A172 (cell line): ENCODE measurements at regions not wholly inside any gene's neighbourhood (a gene's known extent, or its start where the extent isn't known, plus 50 kb on each side); places are given as distances from the start of the nearest gene placed in this dataset.

Experiments
- DNase-seq: peaks from one replicate; pipeline ENCODE4 v3.0.0-alpha.2; 2015; ENCODE audit warnings: low spot score

DNA sequence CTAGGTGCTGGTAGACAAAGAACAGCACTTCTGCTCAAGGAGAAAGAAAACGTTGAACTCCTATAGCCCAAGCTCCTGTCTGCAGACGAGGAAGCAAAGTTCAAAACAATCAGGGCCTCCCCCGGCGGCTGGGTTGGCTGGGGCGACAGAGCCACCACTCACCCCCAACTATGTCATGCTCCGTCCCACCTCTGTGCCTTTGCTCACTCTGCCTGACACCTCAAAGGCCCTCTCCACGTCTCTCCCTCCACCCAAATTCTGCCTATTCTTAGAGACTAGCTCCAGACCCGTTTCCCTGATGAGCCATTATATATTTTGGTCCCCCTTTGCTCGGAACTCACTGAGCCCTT, 304.3 kb downstream of the TLE3 start:
- DNase-seq: no peak

DNA sequence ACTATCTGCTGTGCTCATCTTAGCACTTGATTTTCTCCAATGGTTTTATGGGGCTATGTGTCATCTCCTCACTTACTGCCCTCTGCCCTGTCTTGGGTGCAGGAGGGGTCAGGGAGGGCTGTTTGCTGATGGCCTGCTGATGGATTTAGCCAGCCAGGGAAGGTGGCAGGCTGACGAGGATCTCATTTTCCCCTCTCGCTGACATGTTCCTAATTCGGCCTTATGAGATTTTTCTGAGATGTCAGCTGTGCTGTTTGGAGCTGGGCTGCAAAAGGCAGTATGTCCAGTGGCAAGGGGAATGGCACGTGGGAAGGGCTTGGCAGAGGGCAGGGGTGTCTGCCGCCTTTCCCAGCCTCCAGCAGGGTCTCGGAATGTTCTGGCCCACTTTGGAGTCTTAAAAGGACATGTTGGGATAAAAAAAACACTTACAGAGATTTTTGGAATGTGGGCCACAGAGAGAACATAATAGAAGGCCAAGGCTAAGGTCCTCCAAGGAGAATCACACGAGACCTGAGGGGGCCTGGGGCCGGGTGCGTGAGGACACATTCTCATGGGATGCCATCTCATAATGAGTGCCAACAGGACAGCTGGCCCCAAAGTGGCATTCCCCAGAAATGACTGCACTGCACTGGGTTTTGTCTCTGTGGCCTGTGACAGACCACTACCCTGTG, 303.8 kb downstream of the TLE3 start:
- no peak for DNase-seq

DNA sequence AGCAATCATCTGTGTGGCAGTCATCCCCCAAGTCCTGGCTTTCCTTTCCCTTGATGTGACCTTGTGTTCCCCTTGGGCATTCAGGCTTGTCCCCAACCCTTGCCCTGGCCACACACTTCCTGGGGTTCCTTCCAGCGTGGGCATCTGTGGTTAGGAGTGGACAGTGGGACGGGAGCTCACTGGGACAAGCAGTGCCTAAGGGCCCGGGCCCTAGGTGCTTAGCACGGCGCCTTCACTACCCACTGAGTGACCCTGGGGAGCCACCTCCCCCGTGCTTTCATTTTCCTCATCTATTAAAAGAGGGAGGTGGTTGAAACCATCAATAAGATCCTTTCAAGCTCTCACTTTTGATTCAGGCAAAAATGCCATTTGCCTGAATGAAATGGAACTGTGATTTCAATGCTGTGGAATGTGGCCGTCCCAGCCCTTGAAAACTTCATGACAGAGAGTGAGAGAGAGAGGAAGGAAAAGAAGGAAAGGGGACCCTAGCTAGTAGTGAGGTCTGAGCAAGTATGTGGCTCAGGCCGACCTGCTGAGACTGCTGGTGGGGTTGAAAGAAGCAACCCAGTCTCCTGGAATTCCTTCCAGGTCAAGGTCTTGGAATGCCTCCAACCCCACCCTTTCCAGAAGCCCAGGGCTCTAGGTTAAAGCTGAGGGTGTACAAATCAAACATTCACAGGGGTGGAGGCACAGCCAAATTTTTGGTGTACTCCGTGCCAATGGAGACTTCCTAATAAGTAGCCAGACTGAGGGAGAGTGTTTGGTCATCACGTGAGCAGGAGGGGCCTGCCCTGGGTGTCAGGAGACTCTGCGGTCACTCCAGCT, 302.9 kb downstream of the TLE3 start:
- DNase-seq: peak; percentile 18

DNA sequence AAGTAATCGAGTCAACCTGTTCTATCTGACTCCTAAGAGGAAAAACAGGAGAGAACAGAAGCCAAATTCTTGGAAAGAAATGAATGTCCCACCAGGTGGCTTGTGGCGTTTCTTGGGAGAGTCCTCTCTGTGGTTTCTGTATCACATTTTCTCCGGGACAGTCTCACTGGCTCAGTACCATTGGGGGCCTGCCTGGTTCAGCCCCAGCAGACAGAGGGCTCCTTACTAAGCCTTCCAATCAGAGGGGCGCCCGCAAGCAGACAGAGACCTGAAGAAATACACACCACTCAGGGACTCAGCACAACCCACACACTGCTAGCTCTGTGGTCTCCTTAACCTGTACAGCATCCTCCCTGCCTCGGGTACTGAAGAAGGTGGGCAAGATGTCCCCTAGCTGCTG, 302.1 kb downstream of the TLE3 start:
- no peak for DNase-seq

DNA sequence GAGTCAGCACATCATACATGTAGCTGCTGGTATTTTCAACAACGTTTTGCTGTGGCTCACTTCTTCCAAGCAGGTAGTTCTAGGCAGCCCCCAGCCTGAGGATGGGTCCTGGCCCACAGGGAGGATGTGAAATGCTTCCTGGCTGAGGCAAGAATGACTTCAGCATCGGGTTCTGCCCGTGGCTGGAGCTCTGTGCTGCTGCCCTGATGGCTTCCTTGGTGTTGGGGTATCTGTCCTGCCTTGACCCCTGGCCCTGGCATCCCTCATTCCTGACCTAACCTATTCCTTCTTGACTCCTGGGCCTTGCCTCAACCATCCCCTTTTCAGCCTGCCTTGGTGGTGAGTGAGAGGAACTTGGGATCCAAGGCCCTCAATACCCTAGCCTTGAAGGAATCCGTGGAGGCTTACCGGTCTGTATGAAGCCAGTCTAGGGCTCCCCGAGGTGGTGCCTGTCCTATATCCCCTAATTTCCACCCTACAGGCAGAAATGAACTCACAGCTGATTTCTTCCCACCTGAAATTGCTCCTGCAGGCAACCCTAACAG, 300.6 kb downstream of the TLE3 start:
- no peak for DNase-seq

DNA sequence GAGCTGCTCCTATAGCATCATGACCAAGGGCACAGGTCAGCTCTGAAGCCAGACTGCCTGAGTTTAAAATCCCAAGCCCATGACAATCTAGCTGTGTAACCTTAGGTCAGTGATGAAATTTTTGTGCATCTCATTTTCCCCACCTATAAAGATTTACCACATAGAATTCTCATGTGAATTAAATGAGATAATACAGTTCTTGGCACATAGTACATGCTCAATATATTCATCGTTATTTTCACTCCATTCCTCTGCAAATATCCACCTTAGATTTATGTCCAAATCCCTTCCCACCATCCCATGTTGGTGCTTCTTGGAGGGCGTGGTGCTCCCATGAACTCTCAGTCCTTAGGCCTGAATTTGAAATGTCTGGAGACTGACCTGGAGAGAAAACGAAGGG, 300.1 kb downstream of the TLE3 start:
- no peak for DNase-seq

DNA sequence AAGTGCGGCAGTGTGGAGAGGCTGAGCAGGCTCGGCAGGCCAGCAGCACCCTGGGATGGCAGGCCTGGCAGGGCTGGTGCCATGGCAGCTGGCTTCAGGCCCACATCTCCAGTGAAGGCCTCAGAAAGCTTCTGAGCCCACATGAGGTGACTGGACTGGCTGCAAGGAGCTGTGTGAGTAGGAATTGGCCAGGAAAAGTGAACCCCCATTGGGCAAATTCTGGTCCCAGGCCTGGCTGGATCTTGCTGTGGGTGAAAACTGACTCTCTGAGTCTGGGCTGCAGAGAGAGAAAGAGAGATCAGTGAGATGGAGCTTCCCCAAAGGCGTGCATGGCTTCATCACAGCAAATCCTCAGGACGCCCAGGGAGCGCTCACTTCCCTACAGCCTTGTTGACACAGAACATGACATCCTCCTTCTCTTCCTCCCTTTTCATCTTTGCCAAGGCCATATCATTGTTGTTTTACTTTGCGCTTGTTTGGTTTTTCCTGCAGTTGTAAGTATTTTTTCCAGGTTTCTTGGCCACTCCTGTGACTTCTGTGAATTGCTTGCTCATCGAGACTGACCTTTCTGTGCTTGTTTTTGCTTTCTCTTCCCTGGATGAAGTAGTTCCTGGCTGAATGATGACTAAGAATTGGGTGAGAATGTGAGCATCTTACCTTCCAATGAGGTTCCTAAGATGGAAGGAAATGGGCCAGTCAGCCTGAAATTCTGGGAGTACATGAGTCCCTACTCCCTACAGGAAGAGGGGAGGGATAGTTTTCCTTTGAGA, 299.1 kb downstream of the TLE3 start:
- no peak for DNase-seq

DNA sequence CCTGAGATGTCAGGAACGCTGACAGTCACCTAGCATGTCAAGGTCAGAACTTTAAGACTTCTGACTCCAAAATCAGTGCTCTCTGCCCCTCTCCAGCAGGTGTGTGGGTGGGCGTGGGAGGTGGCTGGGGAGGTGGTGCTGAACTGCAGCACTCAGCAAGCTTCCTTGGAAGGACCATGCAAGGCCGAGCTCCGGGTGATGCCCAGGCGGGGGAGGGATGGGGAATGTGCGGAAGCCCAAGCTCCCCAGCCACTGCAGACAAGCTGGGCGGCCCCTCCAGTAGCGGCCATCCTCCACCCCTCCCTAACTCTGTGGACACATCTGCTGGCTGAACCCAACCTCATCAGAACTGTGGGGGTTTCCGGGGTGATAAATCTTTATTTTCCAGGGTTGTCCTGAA, 296.6 kb downstream of the TLE3 start:
- DNase-seq: no peak

DNA sequence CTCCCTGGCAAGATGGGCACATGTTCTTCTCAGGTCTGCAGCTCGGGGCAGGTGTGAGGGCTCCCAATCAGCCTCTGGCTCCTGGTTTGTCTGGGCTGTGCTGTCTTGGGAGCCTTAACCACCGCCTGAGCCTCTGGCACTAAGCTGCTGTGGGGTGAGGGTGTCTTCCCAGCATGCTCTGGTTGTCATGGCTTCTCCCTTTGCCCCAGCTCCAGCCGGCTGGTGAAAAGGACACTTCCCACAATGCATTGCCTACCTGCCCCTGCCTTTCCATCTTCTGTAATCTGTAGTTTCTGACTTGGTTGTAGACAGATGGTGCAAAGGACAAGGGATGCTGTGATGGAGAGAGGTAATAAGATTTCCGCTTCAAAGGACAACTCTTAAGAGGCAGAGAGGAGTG, 295.3 kb downstream of the TLE3 start:
- no peak for DNase-seq

DNA sequence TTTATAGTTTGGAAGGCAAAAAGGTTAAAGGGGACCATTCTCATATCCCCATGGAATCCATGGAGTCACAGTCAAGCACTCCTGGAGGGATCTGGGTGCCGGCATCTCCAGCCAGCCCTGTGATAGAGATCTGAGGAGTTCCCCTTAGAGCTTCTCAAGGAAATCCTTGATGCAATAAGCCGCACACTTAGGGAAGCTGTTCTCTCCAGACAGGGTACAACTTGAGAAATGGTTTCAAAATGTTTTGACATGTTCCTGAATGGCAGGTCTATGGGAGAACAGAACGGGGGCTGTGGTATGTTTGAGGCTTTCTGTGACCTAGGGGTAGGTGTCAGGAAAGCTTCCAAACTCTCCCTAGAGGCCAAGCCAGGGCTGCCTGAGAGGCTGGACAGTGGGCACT, 292.9 kb downstream of the TLE3 start:
- DNase-seq: no peak

DNA sequence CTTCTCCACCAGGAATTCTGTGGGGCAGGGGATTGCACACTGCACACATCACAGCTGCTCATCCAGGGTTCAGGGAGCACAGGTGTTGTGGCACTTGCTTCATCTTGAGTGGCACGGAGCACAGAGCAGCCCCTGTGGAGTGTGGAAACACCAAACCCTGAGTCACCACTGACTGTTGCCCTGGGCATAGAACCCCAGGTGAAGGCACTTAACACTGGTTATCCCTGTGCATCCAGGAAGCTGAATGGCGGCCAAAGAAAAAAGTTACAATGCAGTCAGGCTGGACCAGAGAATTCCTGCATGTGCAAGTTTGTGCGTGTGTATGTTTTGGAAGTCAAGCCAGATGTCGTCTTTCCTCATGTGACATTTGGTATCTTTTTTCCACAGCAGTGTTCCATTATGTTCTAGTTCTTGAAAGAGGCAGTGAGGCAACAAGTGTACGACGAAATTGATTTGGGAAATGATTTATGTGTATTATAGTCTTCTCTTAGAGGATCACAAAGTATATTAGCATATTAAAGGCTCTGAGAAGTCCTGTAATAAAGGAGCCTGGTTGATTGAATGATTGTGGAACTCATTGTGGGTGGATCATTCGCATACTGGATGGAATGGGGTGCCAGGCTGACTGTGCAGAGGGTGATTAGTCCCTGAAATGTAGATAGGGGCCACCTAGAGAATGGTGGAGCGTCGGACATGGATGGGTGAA, 292.3 kb downstream of the TLE3 start:
- no peak for DNase-seq

DNA sequence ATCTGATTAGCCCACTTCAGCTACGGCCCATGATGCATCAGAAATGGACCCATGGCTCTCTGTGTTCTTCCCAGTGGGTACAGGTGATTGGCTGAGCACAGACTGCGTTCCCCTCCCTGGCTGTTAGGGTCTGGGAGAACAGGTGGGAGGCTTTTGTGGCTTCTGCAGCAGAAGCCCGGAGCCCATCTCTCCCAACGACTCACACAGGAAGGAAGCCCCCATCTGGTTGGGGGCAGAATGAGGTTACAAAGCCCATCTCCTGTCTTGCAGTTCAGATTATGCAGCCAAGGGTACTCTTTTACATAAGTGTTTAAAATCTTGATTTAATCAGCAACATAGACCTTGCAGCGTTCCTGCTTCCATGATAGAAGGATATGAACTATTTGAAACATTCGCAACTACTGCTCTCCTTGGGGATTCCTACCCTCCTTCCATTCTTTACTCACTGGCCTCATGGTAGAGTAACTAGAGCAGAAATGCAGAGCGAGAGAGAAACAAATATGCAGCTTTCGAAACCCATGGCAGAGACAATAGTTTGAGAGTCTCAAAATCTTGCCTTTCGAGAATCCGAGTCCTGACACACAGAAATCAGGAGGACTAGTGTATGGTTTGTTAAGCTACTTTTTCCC, 291.3 kb downstream of the TLE3 start:
- DNase-seq: no peak

DNA sequence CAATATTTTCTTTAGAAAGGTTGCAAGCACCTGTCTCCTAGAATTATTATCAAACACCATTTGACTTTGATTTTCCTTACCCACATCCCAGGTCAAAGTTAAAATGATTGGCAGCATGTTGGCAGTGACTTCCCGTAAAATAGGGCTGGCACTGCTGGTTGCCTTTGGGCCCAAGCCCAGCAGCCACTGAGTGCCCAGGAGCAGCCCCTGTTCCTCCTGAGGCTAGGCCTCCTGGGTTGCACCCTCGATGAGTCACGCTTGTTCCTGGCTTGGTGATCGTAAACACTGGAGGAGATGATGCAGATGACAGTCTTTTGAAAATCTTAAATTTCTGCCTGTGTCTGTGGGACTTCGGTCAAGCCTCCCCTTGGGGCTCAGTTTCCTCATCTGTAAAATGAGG, 290.0 kb downstream of the TLE3 start:
- DNase-seq: peak; percentile 38

DNA sequence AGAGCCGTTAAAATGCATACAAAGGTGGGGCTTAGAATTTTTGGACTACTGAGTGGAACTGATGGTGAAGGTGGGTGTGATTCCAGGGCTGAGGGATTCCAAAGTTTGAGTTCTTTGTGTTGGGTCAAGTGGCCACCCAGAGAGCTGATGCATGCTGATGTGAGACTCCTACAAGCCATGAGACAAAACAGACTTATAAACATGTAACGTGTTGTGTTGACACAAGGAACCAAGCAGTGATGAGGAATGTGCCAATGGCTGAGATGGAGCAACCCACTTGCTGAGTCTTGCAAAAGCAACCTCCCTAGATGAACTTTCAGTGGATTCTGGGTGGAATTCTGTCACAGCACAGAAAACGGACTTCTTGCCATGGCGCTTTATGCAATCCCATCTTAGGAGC, 289.0 kb downstream of the TLE3 start:
- no peak for DNase-seq

DNA sequence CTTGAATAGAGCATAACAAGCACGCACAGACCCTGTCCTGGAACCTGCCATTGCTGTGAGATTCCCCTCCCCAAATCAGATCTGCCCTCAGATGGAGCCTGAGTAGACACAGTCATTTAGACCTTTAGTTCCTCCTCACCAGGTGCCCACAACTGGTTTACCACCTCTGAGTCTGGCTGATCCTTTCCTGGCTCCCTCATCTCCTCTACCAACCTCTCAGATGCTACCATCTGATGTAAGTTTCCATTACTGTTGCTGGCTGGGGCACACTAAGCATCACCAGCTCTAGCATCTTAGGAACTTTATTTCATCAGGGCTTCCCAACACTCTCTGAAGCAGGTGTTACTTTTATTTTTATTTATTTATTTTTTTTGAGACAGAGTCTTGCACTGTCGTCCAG, 288.3 kb downstream of the TLE3 start:
- no peak for DNase-seq

DNA sequence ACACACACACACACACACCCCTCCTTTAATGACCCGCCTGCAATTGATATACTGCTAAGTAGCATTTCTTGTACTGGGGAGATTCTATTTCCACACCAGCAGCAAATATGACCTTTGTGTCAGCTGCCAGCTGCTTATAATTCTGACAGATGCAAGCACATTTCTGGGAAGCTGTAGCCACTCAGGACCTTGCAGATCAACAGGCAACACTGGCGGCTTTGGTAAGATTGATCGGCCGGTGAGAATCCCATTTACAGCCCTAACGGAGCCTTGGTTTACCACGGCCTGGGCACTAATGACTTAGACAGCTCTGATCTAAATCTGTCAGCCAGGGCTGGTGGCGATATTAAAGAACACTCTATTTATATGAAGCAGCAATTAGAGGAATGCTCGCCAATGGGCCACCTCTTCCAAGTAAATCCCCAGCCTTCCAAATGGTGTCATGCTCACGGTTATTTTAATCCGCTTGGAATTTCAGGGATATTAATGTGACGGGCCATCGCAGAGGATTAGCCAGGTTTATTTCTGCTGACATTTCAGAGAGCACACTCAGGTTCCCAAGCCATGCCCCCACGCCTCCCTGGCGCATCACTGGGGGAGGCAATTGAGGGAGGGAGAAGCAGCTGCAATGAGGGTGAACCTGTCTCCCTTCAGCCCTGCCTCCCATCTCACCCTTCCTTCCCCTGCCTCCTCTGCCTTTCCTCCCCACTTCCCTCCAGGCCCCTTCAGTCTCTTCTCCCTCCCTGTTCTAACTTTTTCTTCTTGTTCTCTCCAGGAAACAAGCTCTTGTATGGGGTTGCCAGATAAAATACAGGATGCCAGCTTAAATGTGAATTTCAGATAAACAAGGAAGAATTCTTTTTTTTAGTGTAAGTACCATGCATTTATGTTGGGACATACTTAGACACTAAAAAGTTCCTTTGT, 287.0 kb downstream of the TLE3 start:
- no peak for DNase-seq

DNA sequence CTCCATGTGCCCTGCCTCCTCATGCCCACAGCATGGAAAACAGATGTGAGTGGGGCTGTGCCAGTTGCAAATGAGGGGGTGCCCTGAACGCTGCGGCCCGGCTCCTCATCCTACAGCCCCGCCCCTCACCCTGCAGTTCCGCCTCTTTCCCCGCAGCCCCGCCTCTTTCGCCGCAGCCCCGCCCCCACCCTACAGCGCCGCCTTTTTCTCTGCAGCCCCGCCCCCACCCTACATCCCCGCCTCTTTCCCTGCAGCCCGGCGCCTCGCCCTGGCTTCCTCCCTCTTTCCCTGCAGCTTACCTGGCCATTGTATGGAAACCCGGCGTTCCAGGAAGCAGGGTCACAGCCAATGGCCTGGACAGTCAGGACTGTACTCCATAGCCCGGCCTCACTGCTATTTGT, 284.9 kb downstream of the TLE3 start:
- no peak for DNase-seq

DNA sequence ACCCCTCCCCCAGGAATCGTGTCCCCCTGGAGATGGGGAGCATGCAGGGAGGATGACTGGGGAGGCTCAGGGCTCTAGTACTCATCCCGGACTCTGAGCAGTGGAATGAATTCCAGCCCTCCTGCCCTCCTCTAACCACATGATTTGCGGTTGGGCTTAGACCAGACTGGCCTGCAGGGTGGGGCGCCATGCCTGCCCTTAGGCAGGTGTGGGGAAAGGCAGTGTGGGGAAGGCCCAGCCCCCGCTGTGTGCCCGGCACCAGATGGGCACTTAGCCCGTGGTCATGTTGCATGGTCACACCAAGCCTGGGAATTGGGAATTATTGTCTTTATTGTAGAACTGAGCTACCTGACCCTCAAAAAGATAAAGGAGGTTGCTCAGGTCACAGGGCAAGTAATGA, 283.8 kb downstream of the TLE3 start:
- peak; percentile 14 for DNase-seq

DNA sequence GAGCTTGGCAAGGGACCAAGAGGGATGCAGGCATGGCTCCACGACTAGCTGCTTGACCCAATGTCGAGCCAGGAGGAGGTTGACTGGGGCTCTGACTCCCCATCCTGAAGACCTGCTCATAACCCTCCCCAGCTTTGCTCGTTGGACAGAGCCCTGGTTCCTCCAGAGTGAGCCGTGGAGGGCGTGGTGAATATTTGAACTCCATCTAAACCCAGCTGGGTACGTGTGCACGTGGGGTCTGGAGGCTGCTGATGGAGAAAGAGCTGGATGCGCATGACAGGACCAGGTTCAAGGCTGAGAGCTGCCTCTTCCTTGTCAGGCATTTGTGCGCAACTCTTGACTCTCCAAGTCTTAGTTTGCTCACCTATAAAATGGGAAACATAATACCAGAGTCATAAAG, 282.8 kb downstream of the TLE3 start:
- no peak for DNase-seq

DNA sequence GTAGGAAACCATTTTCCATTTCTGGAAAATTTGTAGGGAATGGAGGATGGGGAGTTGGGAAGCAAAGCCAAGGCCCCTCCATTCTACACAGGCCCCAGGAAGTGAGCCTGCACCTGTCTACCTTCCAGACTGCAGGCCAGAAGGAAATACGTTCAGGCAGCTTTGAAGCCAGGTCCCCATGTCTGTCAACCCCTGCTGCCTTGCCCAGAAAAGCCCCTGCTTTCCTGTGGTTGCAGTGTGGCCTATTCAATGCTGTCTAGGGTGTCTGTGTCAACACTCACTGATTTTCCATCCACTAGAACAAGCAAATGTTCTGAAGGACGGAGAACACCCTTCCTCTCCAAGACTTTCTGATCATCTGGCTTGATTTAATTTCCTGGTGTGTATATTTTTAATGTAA, 281.9 kb downstream of the TLE3 start:
- DNase-seq: no peak
